H9 (cell line): ENCODE measurements at regions not wholly inside any gene's neighbourhood (a gene's known extent, or its start where the extent isn't known, plus 50 kb on each side); places are given as distances from the start of the nearest gene placed in this dataset.

Source experiments
- DNase-seq: peaks from one replicate; pipeline ENCODE4 v3.0.0-alpha.2; 2017
- H2AFZ ChIP-seq: one replicate; pipeline ENCODE4 v1.6.1; 2013; ENCODE audit warnings: mild to moderate bottlenecking, low read length, control low read depth, moderate library complexity
- H2AK5ac ChIP-seq: 2 replicates; pipeline ENCODE4 v1.6.1; 2013; ENCODE audit warnings: low read length, control low read depth, mixed read lengths; ENCODE audit not compliant: insufficient read length
- H2BK120ac ChIP-seq: one replicate; pipeline ENCODE4 v1.6.1; 2013; ENCODE audit warnings: low read depth, mild to moderate bottlenecking, low read length, control low read depth, inconsistent platforms; ENCODE audit not compliant: poor library complexity, severe bottlenecking
- H2BK12ac ChIP-seq: 2 replicates; pipeline ENCODE4 v1.6.1; 2013; ENCODE audit warnings: low read length, control low read depth, mixed read lengths, low read depth; ENCODE audit not compliant: insufficient read length
- H2BK15ac ChIP-seq: 2 replicates; pipeline ENCODE4 v1.6.1; 2013; ENCODE audit warnings: low read depth, low read length, control low read depth
- H2BK20ac ChIP-seq: one replicate; pipeline ENCODE4 v1.6.1; 2013; ENCODE audit warnings: low read depth, mild to moderate bottlenecking, low read length, control low read depth, inconsistent platforms; ENCODE audit not compliant: poor library complexity, severe bottlenecking
- H2BK5ac ChIP-seq: 2 replicates; pipeline ENCODE4 v1.6.1; 2013; ENCODE audit warnings: low read length, control low read depth, mixed read lengths; ENCODE audit not compliant: insufficient read length
- H3K14ac ChIP-seq: 2 replicates; pipeline ENCODE4 v1.6.1; 2013; ENCODE audit warnings: low read length, control low read depth; ENCODE audit not compliant: insufficient read depth
- H3K18ac ChIP-seq: 2 replicates; pipeline ENCODE4 v1.6.1; 2013; ENCODE audit warnings: low read depth, mild to moderate bottlenecking, mixed read lengths, low read length, control low read depth; ENCODE audit not compliant: insufficient read length
- H3K23ac ChIP-seq: 2 replicates; pipeline ENCODE4 v1.6.1; 2013; ENCODE audit warnings: low read length, control low read depth, mixed read lengths, low read depth; ENCODE audit not compliant: insufficient read length
- H3K23me2 ChIP-seq: 2 replicates; pipeline ENCODE4 v1.6.1; 2013; ENCODE audit warnings: low read depth, mild to moderate bottlenecking, mixed read lengths, low read length, control low read depth; ENCODE audit not compliant: insufficient read length, poor library complexity, severe bottlenecking
- H3K27ac ChIP-seq: 2 replicates; pipeline ENCODE4 v1.5.1; 2013; ENCODE audit warnings: low read length, control low read depth, mixed read lengths, low read depth; ENCODE audit not compliant: insufficient read length
- H3K27me3 ChIP-seq: 2 replicates; pipeline ENCODE4 v1.6.1; 2013; ENCODE audit warnings: low read length, control low read depth, inconsistent platforms; ENCODE audit not compliant: insufficient read depth
- H3K4ac ChIP-seq: 2 replicates; pipeline ENCODE4 v1.6.1; 2013; ENCODE audit warnings: low read depth, mild to moderate bottlenecking, control low read depth, inconsistent platforms, low read length, moderate library complexity
- H3K4me1 ChIP-seq: 2 replicates; pipeline ENCODE4 v1.6.1; 2013; ENCODE audit warnings: low read length, control low read depth, inconsistent platforms; ENCODE audit not compliant: insufficient read depth
- H3K4me2 ChIP-seq: 2 replicates; pipeline ENCODE4 v1.6.1; 2013; ENCODE audit warnings: low read length, control low read depth, mixed read lengths; ENCODE audit not compliant: insufficient read length, insufficient read depth
- H3K56ac ChIP-seq: 2 replicates; pipeline ENCODE4 v1.6.1; 2013; ENCODE audit warnings: low read depth, mild to moderate bottlenecking, mixed read lengths, low read length, control low read depth; ENCODE audit not compliant: insufficient read length
- H3K79me1 ChIP-seq: 2 replicates; pipeline ENCODE4 v1.6.1; 2013; ENCODE audit warnings: low read depth, mild to moderate bottlenecking, moderate library complexity, low read length, control low read depth, inconsistent platforms; ENCODE audit not compliant: insufficient read depth, poor library complexity, severe bottlenecking
- H3K79me2 ChIP-seq: 2 replicates; pipeline ENCODE4 v1.6.1; 2013; ENCODE audit warnings: low read length, control low read depth, inconsistent platforms; ENCODE audit not compliant: insufficient read depth
- H3K9ac ChIP-seq: 2 replicates; pipeline ENCODE4 v1.6.1; 2013; ENCODE audit warnings: low read length, control low read depth, mixed read lengths; ENCODE audit not compliant: insufficient read length; ENCODE audit errors: extremely low read depth
- H3K9me3 ChIP-seq: one replicate; pipeline ENCODE4 v1.6.1; 2013; ENCODE audit warnings: low read depth, low read length, inconsistent platforms; ENCODE audit not compliant: control insufficient read depth
- H3T11ph ChIP-seq: one replicate; pipeline ENCODE4 v1.6.1; 2013; ENCODE audit warnings: mild to moderate bottlenecking, low read length, control low read depth, inconsistent platforms
- H4K20me1 ChIP-seq: one replicate; pipeline ENCODE4 v1.6.1; 2013; ENCODE audit not compliant: control insufficient read depth, insufficient read length, insufficient read depth
- H4K5ac ChIP-seq: 2 replicates; pipeline ENCODE4 v1.6.1; 2013; ENCODE audit warnings: low read depth, mild to moderate bottlenecking, mixed read lengths, low read length, control low read depth; ENCODE audit not compliant: insufficient read length
- H4K8ac ChIP-seq: replicated peaks from 2 replicates; pipeline ENCODE4 v1.6.1; 2013; ENCODE audit warnings: low read length, control low read depth, mixed read lengths, low read depth; ENCODE audit not compliant: insufficient read length
- H4K91ac ChIP-seq: 2 replicates; pipeline ENCODE4 v1.6.1; 2013; ENCODE audit warnings: low read depth, mild to moderate bottlenecking, moderate library complexity, mixed read lengths, low read length, control low read depth; ENCODE audit not compliant: insufficient read length
- H3K27ac Mint-ChIP-seq, 3 experiments: 2 replicates in 2 of 3; 3 replicates in 1 of 3; pipeline ENCODE4 v1.8.0; 2020 to 2021; ENCODE audit warnings: mixed read lengths in 3 of 3, mild to moderate bottlenecking in 1 of 3, moderate library complexity in 1 of 3
- H3K27me3 Mint-ChIP-seq: 2 replicates; pipeline ENCODE4 v1.8.0; 2021; ENCODE audit warnings: low read depth, mild to moderate bottlenecking, moderate library complexity, mixed read lengths
- H3K36me3 Mint-ChIP-seq, 3 experiments: 2 replicates in 2 of 3; 3 replicates in 1 of 3; pipeline ENCODE4 v1.8.0; 2020 to 2021; ENCODE audit warnings: low read depth in 3 of 3, mixed read lengths in 3 of 3; ENCODE audit not compliant: insufficient read depth in 1 of 3
- H3K4me1 Mint-ChIP-seq, 2 experiments: 2 replicates each; pipeline ENCODE4 v1.8.0; 2020; ENCODE audit warnings: mixed read lengths in 2 of 2
- H3K4me3 Mint-ChIP-seq, 2 experiments: 2 replicates in 1 of 2; 3 replicates in 1 of 2; pipeline ENCODE4 v1.8.0; 2020 to 2021; ENCODE audit warnings: mild to moderate bottlenecking in 2 of 2, mixed read lengths in 2 of 2, moderate library complexity in 1 of 2
- H3K9me3 Mint-ChIP-seq, 2 experiments: 2 replicates in 1 of 2; 3 replicates in 1 of 2; pipeline ENCODE4 v1.8.0; 2020; ENCODE audit warnings: mild to moderate bottlenecking in 2 of 2, mixed read lengths in 2 of 2, moderate library complexity in 1 of 2
- WGBS: extraction: QIAGEN DNeasy Blood & Tissue Kit; methylation state at CpG from one replicate; pipeline ENCODE4 v1.1.7; 2013; ENCODE audit warnings: missing lambda C conversion rate, low lambda C conversion rate, mixed read lengths; ENCODE audit not compliant: insufficient read length; ENCODE audit errors: extremely low coverage; 5-methylcytosine and 5-hydroxymethylcytosine counted together
- TF ChIP-seq, protein P1 (sequence below): fragments of 200-600 bp; sonication (generic); conservative IDR thresholded peaks from 3 replicates; pipeline ENCODE4 v1.8.0; 2021; ENCODE audit warnings: antibody characterized with exemption, mild to moderate bottlenecking

DNA sequence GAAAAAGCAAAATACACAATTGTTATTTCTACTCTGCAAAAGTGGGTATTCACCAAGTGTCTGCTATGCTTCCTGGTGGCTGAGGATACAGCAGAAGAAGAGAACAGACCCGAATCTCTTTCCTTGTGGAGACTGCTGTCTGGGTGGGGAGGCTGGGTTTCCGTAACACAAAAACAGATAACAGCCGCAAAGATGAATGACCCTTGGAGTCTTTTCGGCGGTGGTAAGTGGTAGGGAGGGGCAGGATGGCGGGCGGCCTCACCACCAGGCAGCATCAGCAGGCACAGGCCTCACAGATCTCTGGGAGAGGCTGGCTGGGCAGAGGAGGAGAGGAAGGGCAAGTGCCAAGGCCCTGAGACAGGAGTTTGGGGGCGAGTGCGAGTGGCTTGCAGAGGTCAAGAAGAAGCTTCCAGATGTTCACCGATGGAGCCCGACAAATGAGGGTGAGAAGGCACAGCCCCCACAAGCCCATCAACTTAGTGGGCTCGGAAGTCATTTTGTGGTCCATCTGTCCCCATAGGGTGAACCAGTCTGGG lies 164.2 kb downstream of the RHOU start:
- H4K20me1 ChIP-seq = no peaks in the 10 kb centered on the region
- peaks cover 2% of the 10 kb centered on the region; the same call in 1 of the 2 replicates for H3K4me1 ChIP-seq
- H3K23ac ChIP-seq = no peak overlapping the region
- no peaks in the 10 kb centered on the region for H3K23me2 ChIP-seq
- no peak overlapping the region for H2BK5ac ChIP-seq
- H2AK5ac ChIP-seq = no peak overlapping the region
- no peak overlapping the region for H2BK120ac ChIP-seq
- H3K14ac ChIP-seq = no peak overlapping the region
- DNase-seq = no peak
- no peak overlapping the region for H3K18ac ChIP-seq
- TF ChIP-seq, protein P1, sequence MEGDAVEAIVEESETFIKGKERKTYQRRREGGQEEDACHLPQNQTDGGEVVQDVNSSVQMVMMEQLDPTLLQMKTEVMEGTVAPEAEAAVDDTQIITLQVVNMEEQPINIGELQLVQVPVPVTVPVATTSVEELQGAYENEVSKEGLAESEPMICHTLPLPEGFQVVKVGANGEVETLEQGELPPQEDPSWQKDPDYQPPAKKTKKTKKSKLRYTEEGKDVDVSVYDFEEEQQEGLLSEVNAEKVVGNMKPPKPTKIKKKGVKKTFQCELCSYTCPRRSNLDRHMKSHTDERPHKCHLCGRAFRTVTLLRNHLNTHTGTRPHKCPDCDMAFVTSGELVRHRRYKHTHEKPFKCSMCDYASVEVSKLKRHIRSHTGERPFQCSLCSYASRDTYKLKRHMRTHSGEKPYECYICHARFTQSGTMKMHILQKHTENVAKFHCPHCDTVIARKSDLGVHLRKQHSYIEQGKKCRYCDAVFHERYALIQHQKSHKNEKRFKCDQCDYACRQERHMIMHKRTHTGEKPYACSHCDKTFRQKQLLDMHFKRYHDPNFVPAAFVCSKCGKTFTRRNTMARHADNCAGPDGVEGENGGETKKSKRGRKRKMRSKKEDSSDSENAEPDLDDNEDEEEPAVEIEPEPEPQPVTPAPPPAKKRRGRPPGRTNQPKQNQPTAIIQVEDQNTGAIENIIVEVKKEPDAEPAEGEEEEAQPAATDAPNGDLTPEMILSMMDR = no peak
- no peaks in the 10 kb centered on the region for H3K27me3 ChIP-seq
- Mint-ChIP-seq H3K4me1 (peaks cover 22 to 25% of the 10 kb centered on the region in 2 experiments), H3K4me3 (no peak overlapping the region), H3K36me3 (no peaks in the 10 kb centered on the region), H3K9me3 (no peaks in the 10 kb centered on the region), H3K27ac (no peak overlapping the region), H3K27me3 (peaks cover 4% of the 10 kb centered on the region; the same call in 1 of the 2 replicates)
- H2AFZ ChIP-seq = no peak overlapping the region
- WGBS = no CpG with 5 or more reads among the region's 12 CpGs
- H2BK12ac ChIP-seq = no peak overlapping the region
- no peak overlapping the region for H4K91ac ChIP-seq
- no peak overlapping the region for H3K4me2 ChIP-seq
- H3K4ac ChIP-seq = no peak overlapping the region
- no peak overlapping the region for H2BK20ac ChIP-seq
- H3K9ac ChIP-seq = no peak overlapping the region
- no peak overlapping the region for H2BK15ac ChIP-seq
- H3T11ph ChIP-seq = no peak overlapping the region
- no peak overlapping the region for H3K56ac ChIP-seq
- no peak overlapping the region for H4K8ac ChIP-seq
- H3K27ac ChIP-seq = no peak overlapping the region
- no peaks in the 10 kb centered on the region for H3K79me1 ChIP-seq
- H3K9me3 ChIP-seq = no peaks in the 10 kb centered on the region
- no peak overlapping the region for H4K5ac ChIP-seq
- no peaks in the 10 kb centered on the region for H3K79me2 ChIP-seq
